Stimulated activated CD8-positive, alpha-beta memory T cell treated with anti-CD3 and anti-CD28 coated beads, Interleukin-2, amount 100 ng/mL, for 48 hours (primary cell): ENCODE measurements at regions not wholly inside any gene's neighbourhood (a gene's known extent, or its start where the extent isn't known, plus 50 kb on each side); places are given as distances from the start of the nearest gene placed in this dataset.
"Not testable (repeated sequence)": the region's sequence is repeated elsewhere in the genome, so short reads cannot be mapped to it uniquely, and the experiment has no call there.

ENCODE experiments used
- DNase-seq, 2 donors: peaks; one replicate each; pipeline ENCODE4 v3.0.0-alpha.2; 2020; ENCODE audit warnings: low read depth in 2 of 2

GRCh38 chr9:108043585-108043984 lies 554.0 kb upstream of the KLF4 start:
- no peak for DNase-seq

DNA sequence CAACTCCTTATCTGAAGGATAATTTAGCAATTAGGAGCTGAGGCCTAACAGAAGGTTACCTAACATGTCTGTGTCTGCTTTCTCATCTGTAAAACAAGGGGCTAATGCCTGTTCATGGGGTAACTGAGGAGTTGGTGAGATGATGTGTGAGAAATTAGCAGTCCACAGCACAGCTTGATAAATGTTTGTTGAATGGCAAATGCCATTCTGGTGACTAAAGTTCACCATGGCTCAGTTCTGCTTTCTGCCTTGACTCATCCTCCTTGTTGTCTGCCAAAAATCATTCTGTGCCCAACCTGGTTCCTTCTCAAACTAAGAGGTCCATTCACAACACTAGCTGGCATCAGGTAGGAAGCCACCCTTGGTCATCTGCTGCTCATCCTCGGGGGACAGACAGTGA lies 552.0 kb upstream of the KLF4 start:
- DNase-seq = no peak

GRCh38 chr9:108040783-108041182 lies 551.2 kb upstream of the KLF4 start:
- no peak for DNase-seq

DNA sequence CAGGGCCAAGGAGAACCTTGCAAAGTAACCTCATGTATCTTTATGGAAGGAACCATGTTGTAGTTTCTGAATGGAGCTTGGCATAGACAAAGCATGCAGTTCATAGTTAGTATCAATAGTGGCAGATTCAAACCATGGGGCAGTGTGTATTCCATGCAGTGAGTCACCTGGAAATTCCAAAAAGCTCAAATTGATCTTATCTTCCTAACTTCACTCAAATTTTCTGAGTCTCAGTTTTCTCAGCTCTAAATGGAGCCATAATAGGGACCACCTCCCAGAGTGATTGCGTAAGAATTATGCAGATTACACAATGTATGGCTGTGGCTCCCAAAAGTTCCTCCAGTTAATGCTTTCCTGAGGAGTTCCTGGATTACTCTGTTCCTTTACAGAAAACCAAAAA lies 549.9 kb upstream of the KLF4 start:
- DNase-seq = no peak

- no peak for DNase-seq
Measured at GRCh38 chr9:108039012-108039411, 549.4 kb upstream of the KLF4 start.

- DNase-seq = no peak
Measured at GRCh38 chr9:108035487-108035886, 545.9 kb upstream of the KLF4 start.

GRCh38 chr9:108033976-108034964 lies 544.7 kb upstream of the KLF4 start:
- no peak for DNase-seq

DNA sequence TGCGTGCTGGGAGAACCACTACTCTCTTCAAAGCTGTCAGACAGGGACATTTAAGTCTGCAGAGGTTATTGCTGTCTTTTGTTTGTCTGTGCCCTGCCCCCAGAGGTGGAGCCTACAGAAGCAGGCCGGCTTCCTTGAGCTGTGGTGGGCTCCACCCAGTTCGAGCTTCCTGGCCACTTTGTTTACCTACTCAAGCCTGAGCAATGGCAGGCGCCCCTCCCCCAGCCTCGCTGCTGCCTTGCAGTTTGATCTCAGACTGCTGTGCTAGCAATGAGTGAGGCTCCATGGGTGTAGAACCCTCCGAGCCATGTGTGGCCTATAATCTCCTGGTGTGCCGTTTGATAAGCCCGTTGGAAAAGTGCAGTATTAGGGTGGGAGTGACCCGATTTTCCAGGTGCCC lies 542.5 kb upstream of the KLF4 start:
- DNase-seq = not testable (repeated sequence)

DNA sequence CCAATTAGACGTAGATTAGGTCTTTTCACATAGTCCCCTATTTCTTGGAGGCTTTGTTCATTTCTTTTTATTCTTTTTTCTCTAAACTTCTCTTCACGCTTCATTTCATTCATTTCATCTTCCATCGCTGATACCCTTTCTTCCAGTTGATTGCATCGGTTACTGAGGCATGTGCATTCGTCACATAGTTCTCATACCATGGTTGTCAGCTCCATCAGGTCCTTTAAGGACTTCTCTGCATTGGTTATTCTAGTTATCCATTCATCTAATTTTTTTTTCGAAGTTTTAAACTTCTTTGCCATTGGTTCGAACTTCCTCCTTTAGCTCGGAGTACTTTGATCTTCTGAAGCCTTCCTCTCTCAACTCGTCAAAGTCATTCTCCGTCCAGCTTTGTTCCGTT lies 541.7 kb upstream of the KLF4 start:
- DNase-seq = not testable (repeated sequence)

DNA sequence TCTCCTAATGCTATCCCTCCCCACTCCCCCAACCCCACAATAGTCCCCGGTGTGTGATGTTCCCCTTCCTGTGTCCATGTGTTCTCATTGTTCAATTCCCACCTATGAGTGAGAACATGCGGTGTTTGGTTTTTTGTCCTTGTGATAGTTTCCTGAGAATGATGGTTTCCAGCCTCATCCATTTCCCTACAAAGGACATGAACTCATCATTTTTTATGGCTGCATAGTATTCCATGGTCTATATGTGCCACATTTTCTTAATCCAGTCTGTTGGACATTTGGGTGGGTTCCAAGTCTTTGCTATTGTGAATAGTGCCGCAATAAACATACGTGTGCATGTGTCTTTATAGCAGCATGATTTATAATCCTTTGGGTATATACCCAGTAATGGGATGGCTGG lies 537.1 kb upstream of the KLF4 start:
- DNase-seq = not testable (repeated sequence)

DNA sequence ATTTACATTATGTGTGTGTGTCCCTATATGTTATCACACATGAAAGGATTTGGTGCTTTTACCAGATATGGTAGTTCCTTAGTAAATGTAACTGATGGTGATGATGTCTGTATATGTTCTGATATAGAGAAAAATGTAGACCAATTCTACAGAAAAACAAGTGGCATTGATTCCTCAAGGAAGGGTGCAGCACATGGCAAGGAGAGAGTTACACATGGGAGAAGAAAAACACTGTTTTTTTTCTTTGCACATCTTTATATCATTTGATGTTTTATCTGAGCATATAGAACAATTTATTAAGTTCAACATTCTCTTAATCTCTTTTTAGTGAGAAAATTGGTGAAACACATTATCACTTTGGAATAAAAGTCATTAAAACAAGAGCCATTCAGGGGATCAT lies 535.0 kb upstream of the KLF4 start:
- DNase-seq = no peak

- no peak for DNase-seq
Measured at GRCh38 chr9:108022246-108022935, 532.8 kb upstream of the KLF4 start.

DNA sequence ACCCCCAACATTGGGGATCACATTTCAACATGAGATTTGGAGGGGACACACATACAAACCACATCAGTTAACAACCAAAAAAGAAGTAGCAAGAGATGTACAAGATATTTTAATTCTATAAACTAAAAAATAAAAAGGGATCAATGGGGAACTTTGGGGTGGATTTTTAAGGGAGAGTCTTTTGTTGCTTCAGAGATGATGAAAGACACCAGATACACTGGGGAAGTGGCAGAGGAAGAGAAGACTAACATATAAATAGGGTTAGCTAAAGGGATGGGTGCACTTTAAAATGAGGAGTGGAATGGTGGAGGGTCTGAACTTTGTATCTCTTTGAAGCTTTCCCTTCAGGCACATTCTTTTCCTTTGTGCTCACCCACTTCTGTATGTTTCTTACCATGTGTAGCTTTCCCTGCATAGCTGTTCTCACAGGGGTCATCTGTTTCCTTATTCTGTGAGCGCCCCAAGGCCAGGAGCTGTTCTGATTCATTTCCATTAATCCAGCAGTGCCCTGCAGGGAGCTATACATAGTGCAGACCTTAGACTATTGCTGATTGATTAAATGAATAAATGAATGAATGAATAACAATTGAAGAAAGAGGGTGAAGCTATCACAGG lies 531.6 kb upstream of the KLF4 start:
- no peak for DNase-seq

DNA sequence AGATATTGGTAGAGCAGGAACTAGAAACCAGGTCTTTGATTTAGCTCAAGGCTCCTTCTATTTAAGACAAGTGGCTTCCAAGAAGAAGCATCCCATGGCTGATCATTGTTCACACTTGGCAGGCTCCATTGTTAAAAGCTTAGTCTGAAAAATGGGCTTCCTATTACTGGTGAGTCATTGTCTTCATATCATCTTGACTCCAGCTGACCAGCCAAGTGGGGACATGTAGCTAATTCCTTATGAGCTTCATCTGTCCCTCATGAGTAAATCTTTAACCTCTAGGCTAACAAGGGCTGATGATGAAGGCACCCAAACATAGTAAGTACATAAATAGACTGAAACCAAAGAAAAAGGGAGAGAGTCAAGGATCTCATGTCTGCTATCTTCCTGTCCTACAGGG lies 530.3 kb upstream of the KLF4 start:
- no peak for DNase-seq

DNA sequence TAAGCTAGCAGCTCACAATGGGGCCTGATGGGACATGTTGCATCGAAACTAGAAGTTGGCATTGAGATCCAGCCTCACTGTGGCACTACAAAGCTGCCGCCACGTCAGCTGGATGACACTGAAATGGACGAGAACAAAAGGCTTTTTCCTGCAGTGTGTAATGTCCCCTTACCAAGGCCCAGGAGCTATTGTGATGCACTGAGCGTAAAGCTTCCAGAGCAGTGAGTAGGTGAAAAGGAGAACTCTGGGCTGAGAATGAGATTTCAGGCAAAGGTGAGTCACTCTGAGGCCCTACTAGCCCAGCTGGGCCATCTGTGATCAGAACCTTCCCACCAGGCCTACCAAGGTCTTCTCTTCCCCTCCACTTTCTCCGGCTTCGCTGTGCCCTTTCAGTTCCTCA lies 528.1 kb upstream of the KLF4 start:
- DNase-seq = no peak

DNA sequence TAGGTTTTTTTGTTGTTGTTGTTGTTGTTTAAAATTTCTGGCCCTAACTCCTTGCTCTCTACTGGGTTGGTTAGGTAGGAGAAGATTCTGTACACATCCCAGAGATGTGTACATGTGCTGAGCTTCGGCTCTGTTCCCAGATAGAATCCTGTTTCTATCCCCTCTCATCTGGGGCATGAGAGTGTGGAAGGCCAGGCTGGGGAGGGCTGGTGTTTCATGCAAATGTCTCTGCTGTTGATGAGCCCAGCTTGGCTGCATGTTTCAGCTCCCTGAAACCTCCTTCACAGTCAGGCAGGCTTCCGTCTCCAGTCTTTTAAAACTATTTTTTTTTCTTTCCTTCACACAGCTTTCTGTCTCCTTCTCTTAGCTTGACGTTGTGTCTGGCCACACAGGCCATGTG lies 526.9 kb upstream of the KLF4 start:
- no peak for DNase-seq

DNA sequence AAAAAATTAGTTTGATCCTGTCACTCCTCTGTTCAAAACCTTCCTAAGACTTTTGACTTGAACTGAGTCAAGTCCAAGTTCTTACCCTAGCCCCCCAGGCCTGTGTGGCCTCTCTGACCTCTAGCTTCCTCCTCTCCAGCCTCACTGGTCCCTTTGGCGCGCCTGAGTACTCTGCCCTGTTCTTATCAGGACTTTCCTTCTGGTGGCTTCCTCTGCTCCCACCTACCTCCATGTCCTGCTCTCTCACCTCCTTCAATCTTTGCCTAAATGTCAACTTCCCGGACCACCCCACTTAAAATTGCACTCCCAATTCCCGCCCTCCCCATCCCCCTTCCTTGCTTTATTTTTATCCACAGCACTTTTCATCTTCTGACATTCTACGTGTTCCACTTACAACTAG lies 526.1 kb upstream of the KLF4 start:
- DNase-seq = no peak

- no peak for DNase-seq
Measured at GRCh38 chr9:108014353-108014752, 524.8 kb upstream of the KLF4 start.

GRCh38 chr9:108012886-108013665 lies 523.5 kb upstream of the KLF4 start:
- no peak for DNase-seq

DNA sequence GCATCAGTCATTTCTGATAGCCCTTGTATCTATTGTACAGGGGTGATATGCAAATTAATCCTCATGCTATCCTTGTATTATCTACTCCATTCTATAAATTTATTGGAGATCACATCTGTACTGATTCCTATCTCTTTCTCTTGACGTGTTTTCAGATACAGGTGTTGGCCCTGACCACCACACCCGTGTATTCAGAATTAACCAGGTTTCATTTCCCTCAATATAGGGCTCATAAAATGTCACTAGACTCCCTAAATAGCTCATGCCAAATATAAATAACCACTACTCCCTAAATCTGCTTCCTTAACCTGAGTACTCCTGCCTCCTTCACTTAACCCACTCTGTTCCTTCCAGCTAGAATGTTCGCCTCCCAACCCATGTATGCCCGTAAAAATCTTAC lies 522.8 kb upstream of the KLF4 start:
- no peak for DNase-seq

- no peak for DNase-seq
Measured at GRCh38 chr9:108003526-108003925, 514.0 kb upstream of the KLF4 start.
